Central memory CD4-positive, alpha-beta T cell (primary cell): ENCODE measurements at regions not wholly inside any gene's neighbourhood (a gene's known extent, or its start where the extent isn't known, plus 50 kb on each side); places are given as distances from the start of the nearest gene placed in this dataset.

Experiments
- DNase-seq: peaks from one replicate; pipeline ENCODE4 v3.0.0; 2022

GRCh38 chr6:18973251-18973650 is 586.1 kb downstream of the RNF144B start:
- DNase-seq: no peak

GRCh38 chr6:18976091-18976490 is 588.9 kb downstream of the RNF144B start:
- DNase-seq: no peak

GRCh38 chr6:18976966-18977365 is 589.8 kb downstream of the RNF144B start:
- no peak for DNase-seq

GRCh38 chr6:18978337-18979128 is 591.4 kb downstream of the RNF144B start:
- DNase-seq: no peak

GRCh38 chr6:18985061-18985460 is 597.9 kb downstream of the RNF144B start:
- DNase-seq: no peak

- DNase-seq: no peak
These were observed 598.8 kb downstream of the RNF144B start for GRCh38 chr6:18985996-18986395.

- DNase-seq: no peak
These were observed 601.5 kb downstream of the RNF144B start for GRCh38 chr6:18988636-18989035.

- DNase-seq: no peak
These were observed 603.2 kb downstream of the RNF144B start for GRCh38 chr6:18990059-18990978.

GRCh38 chr6:18997375-18997826 is 610.3 kb downstream of the RNF144B start:
- no peak for DNase-seq

GRCh38 chr6:19002976-19003560 is 615.9 kb downstream of the RNF144B start:
- DNase-seq: no peak

GRCh38 chr6:19004176-19004575 is 617.0 kb downstream of the RNF144B start:
- DNase-seq: no peak

- no peak for DNase-seq
These were observed 622.6 kb downstream of the RNF144B start for GRCh38 chr6:19009769-19010168.

- no peak for DNase-seq
These were observed 626.0 kb downstream of the RNF144B start for GRCh38 chr6:19013026-19013705.

- no peak for DNase-seq
These were observed 637.6 kb downstream of the RNF144B start for GRCh38 chr6:19024737-19025136.

GRCh38 chr6:19028201-19028600 is 641.1 kb downstream of the RNF144B start:
- DNase-seq: no peak

GRCh38 chr6:19032591-19033295 is 645.6 kb downstream of the RNF144B start:
- DNase-seq: no peak

GRCh38 chr6:19033683-19034082 is 646.5 kb downstream of the RNF144B start:
- DNase-seq: no peak

GRCh38 chr6:19034986-19035385 is 647.8 kb downstream of the RNF144B start:
- no peak for DNase-seq

GRCh38 chr6:19035461-19036195 is 648.5 kb downstream of the RNF144B start:
- DNase-seq: no peak

GRCh38 chr6:19036196-19036555 is 649.0 kb downstream of the RNF144B start:
- DNase-seq: no peak

- DNase-seq: no peak
These were observed 650.5 kb downstream of the RNF144B start for GRCh38 chr6:19037607-19038006.
